Heart left ventricle (tissue), 16 donors: ENCODE measurements at regions not wholly inside any gene's neighbourhood (a gene's known extent, or its start where the extent isn't known, plus 50 kb on each side); places are given as distances from the start of the nearest gene placed in this dataset.

Source experiments
- ATAC-seq, 4 donors: fragments of 200-7000 bp; cut with Tn5 transposase; one replicate each; pipeline ENCODE4 v1.9.1; 2020 to 2022; ENCODE audit warnings: moderate library complexity in 4 of 4, mild to moderate bottlenecking in 3 of 4, moderate number of reproducible peaks in 1 of 4
- DNase-seq, 5 donors: peaks; one replicate each; pipeline ENCODE4 v3.0.0-alpha.2; 2020
- H3K27ac ChIP-seq, 12 donors: fragments of 200-600 bp; sonication (generic) in 4 of 12; one replicate each; pipeline versions ENCODE4 v1.5.0 to v1.8.0; 2016 to 2022; ENCODE audit warnings: mild to moderate bottlenecking in 2 of 12
- H3K27me3 ChIP-seq, 9 donors: fragments of 200-600 bp; sonication (generic) in 2 of 9; one replicate each; pipeline versions ENCODE4 v1.5.1 to v1.8.0; 2016 to 2022; ENCODE audit warnings: mild to moderate bottlenecking in 3 of 9
- H3K36me3 ChIP-seq, 9 donors: fragments of 200-600 bp; sonication (generic) in 2 of 9; one replicate each; pipeline versions ENCODE4 v1.5.0 to v1.8.0; 2018 to 2022; ENCODE audit warnings: mild to moderate bottlenecking in 2 of 9
- H3K4me1 ChIP-seq, 12 donors: fragments of 200-600 bp; sonication (generic) in 4 of 12; one replicate each; pipeline versions ENCODE4 v1.5.0 to v1.8.0; 2016 to 2022; ENCODE audit warnings: mild to moderate bottlenecking in 3 of 12
- H3K4me3 ChIP-seq, 12 donors: fragments of 200-600 bp; sonication (generic) in 4 of 12; one replicate each; pipeline versions ENCODE4 v1.5.0 to v1.8.0; 2017 to 2022; ENCODE audit warnings: mild to moderate bottlenecking in 9 of 12, moderate library complexity in 4 of 12
- H3K9me3 ChIP-seq, 12 donors: fragments of 200-600 bp; sonication (generic) in 4 of 12; one replicate each; pipeline versions ENCODE4 v1.5.0 to v1.8.0; 2016 to 2022; ENCODE audit warnings: mild to moderate bottlenecking in 1 of 12
- POLR2A ChIP-seq, 2 donors: fragments of 450-650 bp; IDR thresholded peaks; one replicate each; pipeline ENCODE4 v1.6.1; 2017; ENCODE audit warnings: antibody characterized with exemption in 2 of 2, mild to moderate bottlenecking in 2 of 2, moderate library complexity in 2 of 2
- WGBS, 4 donors: extraction: QIAGEN DNeasy Blood & Tissue Kit in 2 of 4; methylation state at CpG; one replicate each; pipeline versions ENCODE4 v1.1.5 to v1.1.7; 2013 to 2018; 5-methylcytosine and 5-hydroxymethylcytosine counted together
- intact Hi-C, 10 donors: fragments of 100-400 bp; cut with DNase I; formaldehyde crosslinking; loops; one replicate each; pipeline versions ENCODE4 v1.11.1 to v1.14.2; 2022
- TF ChIP-seq, protein P1 (sequence below), 12 donors: fragments of 200-600 bp; sonication (generic) in 4 of 12; IDR thresholded peaks; one replicate each; pipeline versions ENCODE4 v1.5.0 to v1.8.0; 2018 to 2022; ENCODE audit warnings: antibody characterized with exemption in 12 of 12, mild to moderate bottlenecking in 5 of 12
- donor health status: ischemic (EF 13 %, LVEDD 7.1; RV severe dilation, severe dysfunction).
- donor health status: healthy with polysubstance abuse.
- donor health status: DM: no; HTN: yes; CAD: no.
- donor health status: DM: no; HTN: no; CAD: no.
- donor health status: ischemic (EF 25% LVEDD 6.9; RV normal size, moderate dysfunction).
- donor health status: ischemic (EF 25% LVEDD 5.7; RV mildly dilated, moderate dysfunction).
- donor health status: healthy.
- donor health status: DM: yes; HTN: yes; CAD: no.
- donor health status: ischemic (EF 35%, LVEDD 5.7; RV mildly dilated, moderate dysfunction).
- donor health status: nonischemic (EF 11% LVEDD 7.7; RV severe dilation, severe dysfunction).
- donor health status: DM: yes; HTN: yes; CAD: no.
- donor health status: PGD.
- donor health status: ischemic (EF 29% LVEDD 5.4; RV normal size, mild dysfunction).
- donor health status: nonischemic (EF 23%, LVEDD 6.1; RV moderate dilation, normal function).

DNA sequence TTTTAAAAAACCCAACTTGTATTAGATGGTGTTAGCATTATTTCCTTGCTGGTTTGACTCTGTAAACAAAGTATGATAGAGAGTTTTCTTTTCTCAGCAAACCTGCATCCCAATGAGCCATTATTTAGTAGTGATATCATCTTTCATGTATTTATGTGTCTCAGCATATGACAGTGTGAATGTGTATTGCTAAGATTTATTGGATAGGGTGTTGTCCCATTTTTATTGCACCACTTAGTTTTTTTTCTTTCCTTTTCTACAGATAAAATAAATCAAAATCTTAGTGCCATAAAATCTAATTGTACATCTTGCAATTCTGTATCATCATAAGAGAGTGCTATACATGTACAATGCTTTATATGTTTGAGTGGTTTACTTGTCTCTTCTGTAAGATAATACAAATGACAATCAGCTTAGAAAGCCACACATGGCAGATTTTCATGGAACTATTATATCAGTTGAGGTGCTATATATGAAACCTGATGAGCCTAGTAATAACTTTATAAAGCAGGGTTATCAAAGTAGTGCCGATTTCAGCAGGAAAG lies 149.2 kb upstream of the CYLC2 start:
- TF ChIP-seq, protein P1, sequence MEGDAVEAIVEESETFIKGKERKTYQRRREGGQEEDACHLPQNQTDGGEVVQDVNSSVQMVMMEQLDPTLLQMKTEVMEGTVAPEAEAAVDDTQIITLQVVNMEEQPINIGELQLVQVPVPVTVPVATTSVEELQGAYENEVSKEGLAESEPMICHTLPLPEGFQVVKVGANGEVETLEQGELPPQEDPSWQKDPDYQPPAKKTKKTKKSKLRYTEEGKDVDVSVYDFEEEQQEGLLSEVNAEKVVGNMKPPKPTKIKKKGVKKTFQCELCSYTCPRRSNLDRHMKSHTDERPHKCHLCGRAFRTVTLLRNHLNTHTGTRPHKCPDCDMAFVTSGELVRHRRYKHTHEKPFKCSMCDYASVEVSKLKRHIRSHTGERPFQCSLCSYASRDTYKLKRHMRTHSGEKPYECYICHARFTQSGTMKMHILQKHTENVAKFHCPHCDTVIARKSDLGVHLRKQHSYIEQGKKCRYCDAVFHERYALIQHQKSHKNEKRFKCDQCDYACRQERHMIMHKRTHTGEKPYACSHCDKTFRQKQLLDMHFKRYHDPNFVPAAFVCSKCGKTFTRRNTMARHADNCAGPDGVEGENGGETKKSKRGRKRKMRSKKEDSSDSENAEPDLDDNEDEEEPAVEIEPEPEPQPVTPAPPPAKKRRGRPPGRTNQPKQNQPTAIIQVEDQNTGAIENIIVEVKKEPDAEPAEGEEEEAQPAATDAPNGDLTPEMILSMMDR (IDR thresholded peaks at IDR 0.05): no peak
- no peak for TF ChIP-seq POLR2A (IDR thresholded peaks at IDR 0.05)
- no peak overlapping the region for H3K4me3 ChIP-seq
- 54 to 72% (median 64%) methylated on average over 1 of the region's 1 CpG for WGBS, 4 donors
- intact Hi-C loops: no loop called here
- peaks cover 0 to 5% (median 0%) of the 10 kb centered on the region in 12 donors for H3K9me3 ChIP-seq
- no peak overlapping the region for H3K27ac ChIP-seq
- no peaks in the 10 kb centered on the region for H3K36me3 ChIP-seq
- H3K4me1 ChIP-seq: no peaks in the 10 kb centered on the region
- DNase-seq (no peak), ATAC-seq (no peak)
- H3K27me3 ChIP-seq: no peaks in the 10 kb centered on the region

DNA sequence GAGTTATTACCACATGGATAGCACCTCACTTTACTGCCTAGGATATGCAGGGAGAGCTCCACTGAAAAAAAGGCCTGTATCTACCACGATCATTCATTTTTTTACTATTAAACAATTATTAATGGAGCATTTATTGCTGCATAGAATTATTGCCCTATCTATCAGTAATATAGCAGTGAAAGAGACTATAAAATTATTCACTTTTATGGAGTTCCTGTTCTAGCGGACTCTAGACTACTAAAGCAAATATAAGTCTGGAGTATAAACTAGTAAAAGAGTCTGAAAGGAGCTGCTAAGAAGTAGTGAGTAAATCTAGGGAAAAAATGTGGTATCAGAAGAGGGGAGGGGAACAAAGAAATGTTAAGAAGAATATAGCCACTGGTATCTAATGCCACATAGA lies 150.4 kb upstream of the CYLC2 start:
- ATAC-seq: no peak
- H3K4me3 ChIP-seq: no peak overlapping the region
- no peak for TF ChIP-seq POLR2A (IDR thresholded peaks at IDR 0.05)
- TF ChIP-seq, protein P1 (IDR thresholded peaks at IDR 0.05): no peak
- intact Hi-C loops: no loop called here
- H3K4me1 ChIP-seq: no peaks in the 10 kb centered on the region
- peaks cover 0 to under 1% (median 0%) of the 10 kb centered on the region in 12 donors for H3K9me3 ChIP-seq
- H3K27ac ChIP-seq: no peak overlapping the region
- DNase-seq: no peak
- WGBS, 4 donors: 83 to 89% (median 85%) methylated on average over 2 of the region's 2 CpGs
- H3K27me3 ChIP-seq: no peaks in the 10 kb centered on the region
- no peaks in the 10 kb centered on the region for H3K36me3 ChIP-seq

DNA sequence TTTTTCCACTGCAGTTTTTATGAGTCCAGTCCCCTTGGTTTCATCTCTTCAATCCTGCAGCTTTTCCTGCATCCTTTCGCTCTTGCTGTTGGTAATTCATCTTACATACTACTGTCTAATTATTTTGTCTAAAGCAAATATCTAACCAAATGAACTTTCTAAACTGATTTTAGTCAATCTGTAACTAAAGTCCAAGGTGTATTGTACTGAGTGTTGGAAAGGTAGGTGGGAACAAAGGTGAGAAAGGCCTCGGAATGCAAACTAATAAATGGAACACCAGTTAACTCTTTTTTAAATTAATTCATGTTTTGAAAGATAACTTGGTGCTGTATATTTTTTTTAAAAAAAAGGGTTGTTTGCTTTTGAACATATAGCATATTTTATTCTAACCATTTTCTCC lies 152.7 kb upstream of the CYLC2 start:
- no peak for TF ChIP-seq POLR2A (IDR thresholded peaks at IDR 0.05)
- TF ChIP-seq, protein P1 (IDR thresholded peaks at IDR 0.05): no peak
- H3K4me1 ChIP-seq: no peaks in the 10 kb centered on the region
- intact Hi-C loops: no loop called here
- H3K27ac ChIP-seq: no peak overlapping the region
- 77 to 88% (median 82%) methylated on average over 2 of the region's 2 CpGs for WGBS, 4 donors
- ATAC-seq (no peak), DNase-seq (no peak)
- H3K4me3 ChIP-seq: no peak overlapping the region
- H3K9me3 ChIP-seq: no peaks in the 10 kb centered on the region
- no peaks in the 10 kb centered on the region for H3K36me3 ChIP-seq
- H3K27me3 ChIP-seq: no peaks in the 10 kb centered on the region

GRCh38 chr9:102841376-102841775 lies 153.8 kb upstream of the CYLC2 start:
- intact Hi-C loops: no loop called here
- H3K4me1 ChIP-seq: no peaks in the 10 kb centered on the region
- WGBS, 4 donors: 63 to 81% (median 71%) methylated on average over 2 of the region's 2 CpGs
- no peak for DNase-seq
- H3K4me3 ChIP-seq: no peak overlapping the region
- no peak for TF ChIP-seq POLR2A (IDR thresholded peaks at IDR 0.05)
- TF ChIP-seq, protein P1 (IDR thresholded peaks at IDR 0.05): no peak
- no peaks in the 10 kb centered on the region for H3K27me3 ChIP-seq
- no peaks in the 10 kb centered on the region for H3K9me3 ChIP-seq
- ATAC-seq: no peak
- H3K36me3 ChIP-seq: no peaks in the 10 kb centered on the region
- H3K27ac ChIP-seq: no peak overlapping the region
